ENCODE measurements at regions not wholly inside any gene's neighbourhood (a gene's known extent, or its start where the extent isn't known, plus 50 kb on each side); places are given as distances from the start of the nearest gene placed in this dataset.

- POLR2A ChIA-PET, result no interaction called here
- intact Hi-C loops (cut with micrococcal nuclease), result no loop called here
- H3K4me3 Mint-ChIP-seq, result no peak overlapping the region
- no peak for ATAC-seq
- no peaks in the 10 kb centered on the region for H3K36me3 Mint-ChIP-seq (ENCODE audit: low read depth)
- TF ChIP-seq, protein P1, sequence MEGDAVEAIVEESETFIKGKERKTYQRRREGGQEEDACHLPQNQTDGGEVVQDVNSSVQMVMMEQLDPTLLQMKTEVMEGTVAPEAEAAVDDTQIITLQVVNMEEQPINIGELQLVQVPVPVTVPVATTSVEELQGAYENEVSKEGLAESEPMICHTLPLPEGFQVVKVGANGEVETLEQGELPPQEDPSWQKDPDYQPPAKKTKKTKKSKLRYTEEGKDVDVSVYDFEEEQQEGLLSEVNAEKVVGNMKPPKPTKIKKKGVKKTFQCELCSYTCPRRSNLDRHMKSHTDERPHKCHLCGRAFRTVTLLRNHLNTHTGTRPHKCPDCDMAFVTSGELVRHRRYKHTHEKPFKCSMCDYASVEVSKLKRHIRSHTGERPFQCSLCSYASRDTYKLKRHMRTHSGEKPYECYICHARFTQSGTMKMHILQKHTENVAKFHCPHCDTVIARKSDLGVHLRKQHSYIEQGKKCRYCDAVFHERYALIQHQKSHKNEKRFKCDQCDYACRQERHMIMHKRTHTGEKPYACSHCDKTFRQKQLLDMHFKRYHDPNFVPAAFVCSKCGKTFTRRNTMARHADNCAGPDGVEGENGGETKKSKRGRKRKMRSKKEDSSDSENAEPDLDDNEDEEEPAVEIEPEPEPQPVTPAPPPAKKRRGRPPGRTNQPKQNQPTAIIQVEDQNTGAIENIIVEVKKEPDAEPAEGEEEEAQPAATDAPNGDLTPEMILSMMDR (IDR thresholded peaks at IDR 0.05), result no peak
- no peaks in the 10 kb centered on the region for H3K4me1 Mint-ChIP-seq (ENCODE audit: low read depth)
- H3K27me3 Mint-ChIP-seq, result peaks cover 14% of the 10 kb centered on the region
- CTCF ChIA-PET, result no interaction called here
- no peaks in the 10 kb centered on the region for H3K9me3 Mint-ChIP-seq
- H3K27ac Mint-ChIP-seq, result no peak overlapping the region
- DNase-seq, result no peak
Observed at GRCh38 chr16:50879873-50880695, 138.2 kb downstream of the CYLD start.

GRCh38 chr16:50878966-50879615 lies 137.2 kb downstream of the CYLD start:
- Mint-ChIP-seq H3K27ac (no peak overlapping the region), H3K27me3 (peaks cover 15% of the 10 kb centered on the region), H3K4me3 (no peak overlapping the region), H3K36me3 (ENCODE audit: low read depth) (no peaks in the 10 kb centered on the region), H3K9me3 (no peaks in the 10 kb centered on the region), H3K4me1 (ENCODE audit: low read depth) (no peaks in the 10 kb centered on the region)
- TF ChIP-seq, protein P1 (IDR thresholded peaks at IDR 0.05), result no peak
- ATAC-seq, result no peak
- intact Hi-C loops (cut with micrococcal nuclease), result no loop called here
- ChIA-PET CTCF (no interaction called here), POLR2A (no interaction called here)
- no peak for DNase-seq

GRCh38 chr16:50878536-50878935 lies 136.7 kb downstream of the CYLD start:
- Mint-ChIP-seq H3K27me3 (peaks cover 15% of the 10 kb centered on the region), H3K9me3 (no peaks in the 10 kb centered on the region), H3K27ac (no peak overlapping the region), H3K4me3 (no peak overlapping the region), H3K36me3 (ENCODE audit: low read depth) (no peaks in the 10 kb centered on the region), H3K4me1 (ENCODE audit: low read depth) (no peaks in the 10 kb centered on the region)
- ATAC-seq (no peak), DNase-seq (no peak)
- intact Hi-C loops (cut with micrococcal nuclease), result no loop called here
- ChIA-PET POLR2A (no interaction called here), CTCF (interaction anchor here (0.7 kb wide), 1 partner anchor 72 kb away, joined by 3 read pairs; no protein-coding TSS in a partner anchor)
- TF ChIP-seq, protein P1 (IDR thresholded peaks at IDR 0.05), result no peak

DNA sequence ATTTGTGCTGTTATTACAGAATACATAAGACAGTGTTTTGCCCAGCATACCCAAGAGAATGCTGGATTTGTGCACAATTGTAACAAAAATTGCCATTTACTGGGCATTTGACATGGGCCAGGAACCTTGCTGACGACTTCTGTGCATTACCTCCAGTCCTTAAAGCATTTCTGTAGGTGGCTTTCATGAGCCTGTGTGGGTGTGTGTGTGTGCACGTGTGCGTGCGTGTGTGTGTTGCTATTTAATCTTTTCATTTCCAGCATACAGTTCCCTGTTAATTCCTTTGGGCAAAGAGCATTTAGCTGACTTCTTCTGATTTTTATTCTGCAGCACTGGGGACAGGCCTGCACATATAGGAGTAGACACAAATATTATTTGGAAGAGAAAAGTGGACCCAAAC lies 134.4 kb downstream of the CYLD start:
- Mint-ChIP-seq H3K4me3 (no peak overlapping the region), H3K36me3 (ENCODE audit: low read depth) (no peaks in the 10 kb centered on the region), H3K4me1 (ENCODE audit: low read depth) (no peaks in the 10 kb centered on the region), H3K9me3 (no peaks in the 10 kb centered on the region), H3K27ac (no peak overlapping the region), H3K27me3 (peaks cover 19% of the 10 kb centered on the region)
- intact Hi-C loops (cut with micrococcal nuclease), result no loop called here
- ATAC-seq, result no peak
- DNase-seq, result no peak
- TF ChIP-seq, protein P1 (IDR thresholded peaks at IDR 0.05), result no peak
- CTCF ChIA-PET, result no interaction called here
- POLR2A ChIA-PET, result no interaction called here

- intact Hi-C loops (cut with micrococcal nuclease), result no loop called here
- ChIA-PET POLR2A (no interaction called here), CTCF (no interaction called here)
- no peak for ATAC-seq
- TF ChIP-seq, protein P1 (IDR thresholded peaks at IDR 0.05), result no peak
- Mint-ChIP-seq H3K4me1 (ENCODE audit: low read depth) (no peaks in the 10 kb centered on the region), H3K9me3 (no peaks in the 10 kb centered on the region), H3K27ac (no peak overlapping the region), H3K27me3 (peaks cover 9% of the 10 kb centered on the region), H3K4me3 (no peak overlapping the region), H3K36me3 (ENCODE audit: low read depth) (no peaks in the 10 kb centered on the region)
- no peak for DNase-seq
Observed at GRCh38 chr16:50868577-50868976, 126.7 kb downstream of the CYLD start.

Measured in activated CD8-positive, alpha-beta T cell treated with anti-CD3 and anti-CD28 coated beads for 36 hours (primary cell).